DND-41 (cell line): ENCODE measurements at regions not wholly inside any gene's neighbourhood (a gene's known extent, or its start where the extent isn't known, plus 50 kb on each side); places are given as distances from the start of the nearest gene placed in this dataset.
"Not testable (repeated sequence)": the region's sequence is repeated elsewhere in the genome, so short reads cannot be mapped to it uniquely, and the experiment has no call there.

Experiments used
- ATAC-seq: fragments of 200-7000 bp; cut with Tn5 transposase; 3 replicates; pipeline ENCODE4 v1.9.1; 2021; ENCODE audit warnings: low read depth; ENCODE audit not compliant: insufficient read depth
- DNase-seq: peaks from one replicate; pipeline ENCODE4 v3.0.0-alpha.2; 2020
- H2AFZ ChIP-seq: 2 replicates; pipeline ENCODE4 v1.6.0; 2012; ENCODE audit warnings: low read depth, low read length
- H3K27ac ChIP-seq: 2 replicates; pipeline ENCODE4 v1.5.1; 2012; ENCODE audit warnings: low read length, inconsistent platforms
- H3K27me3 ChIP-seq: fragments of 200-600 bp; sonication (generic); 2 replicates; pipeline ENCODE4 v1.6.0; 2012; ENCODE audit warnings: low read length, mild to moderate bottlenecking, inconsistent platforms; ENCODE audit not compliant: insufficient read depth, poor library complexity
- H3K36me3 ChIP-seq: 2 replicates; pipeline ENCODE4 v1.5.1; 2012; ENCODE audit warnings: low read length, inconsistent platforms; ENCODE audit not compliant: insufficient read depth
- H3K4me1 ChIP-seq: 2 replicates; pipeline ENCODE4 v1.5.1; 2012; ENCODE audit warnings: mild to moderate bottlenecking, low read length; ENCODE audit not compliant: insufficient read depth
- H3K4me2 ChIP-seq: 2 replicates; pipeline ENCODE4 v1.6.0; 2012; ENCODE audit warnings: mild to moderate bottlenecking, moderate library complexity, low read length, inconsistent platforms; ENCODE audit not compliant: insufficient read depth
- H3K4me3 ChIP-seq, 2 experiments: fragments of 200-600 bp in 1 of 2; shearing (Covaris generic) in 1 of 2; 2 replicates each; pipeline ENCODE4 v1.5.1; 2012 to 2016; ENCODE audit warnings: inconsistent platforms in 2 of 2, low read length in 2 of 2, mild to moderate bottlenecking in 2 of 2, low read depth in 1 of 2, moderate library complexity in 1 of 2
- H3K79me2 ChIP-seq: 2 replicates; pipeline ENCODE4 v1.6.0; 2012; ENCODE audit warnings: low read length, inconsistent platforms; ENCODE audit not compliant: insufficient read depth
- H3K9ac ChIP-seq: 2 replicates; pipeline ENCODE4 v1.6.0; 2012; ENCODE audit warnings: low read depth, mild to moderate bottlenecking, inconsistent platforms, low read length, moderate library complexity
- H3K9me3 ChIP-seq: 2 replicates; pipeline ENCODE4 v1.5.1; 2012; ENCODE audit warnings: low read length, moderate library complexity, mild to moderate bottlenecking, inconsistent platforms; ENCODE audit not compliant: insufficient read depth, severe bottlenecking
- H4K20me1 ChIP-seq: 2 replicates; pipeline ENCODE4 v1.6.0; 2012; ENCODE audit warnings: low read length; ENCODE audit not compliant: insufficient read depth
- CTCF ChIP-seq: IDR thresholded peaks from 2 replicates; pipeline ENCODE4 v1.5.1; 2012; ENCODE audit warnings: borderline replicate concordance, low read length, moderate library complexity, mild to moderate bottlenecking; ENCODE audit not compliant: poor library complexity, severe bottlenecking; ENCODE audit errors: extremely low read depth
- EZH2 ChIP-seq: IDR thresholded peaks from 3 replicates; pipeline ENCODE4 v1.6.1; 2012; ENCODE audit warnings: borderline replicate concordance, low read depth, mild to moderate bottlenecking, moderate library complexity, low read length, inconsistent platforms; ENCODE audit not compliant: severe bottlenecking

- Histone ChIP-seq H3K36me3 (no peaks in the 10 kb centered on the region), H3K27ac (no peak overlapping the region), H3K4me1 (no peaks in the 10 kb centered on the region), H3K9ac (no peak overlapping the region), H2AFZ (no peak overlapping the region), H3K4me2 (no peak overlapping the region), H3K27me3 (no peaks in the 10 kb centered on the region), H4K20me1 (no peaks in the 10 kb centered on the region), H3K79me2 (no peaks in the 10 kb centered on the region), H3K4me3 (no peak overlapping the region), H3K9me3 (no peaks in the 10 kb centered on the region)
- ATAC-seq (no peak), DNase-seq (no peak)
- TF ChIP-seq CTCF (no peak), EZH2 (no peak)
These were observed 86.5 kb upstream of the TLE4 start for GRCh38 chr9:79485258-79485657.

GRCh38 chr9:79489261-79490000 lies 82.3 kb upstream of the TLE4 start:
- Histone ChIP-seq H3K4me2 (no peak overlapping the region), H3K4me1 (no peaks in the 10 kb centered on the region), H3K36me3 (no peaks in the 10 kb centered on the region), H4K20me1 (no peaks in the 10 kb centered on the region), H3K4me3 (no peak overlapping the region), H3K9me3 (no peaks in the 10 kb centered on the region), H3K27ac (no peak overlapping the region), H3K9ac (no peak overlapping the region), H3K79me2 (no peaks in the 10 kb centered on the region), H3K27me3 (no peaks in the 10 kb centered on the region), H2AFZ (no peak overlapping the region)
- DNase-seq (no peak), ATAC-seq (no peak)
- TF ChIP-seq EZH2 = no peak

- H3K9ac ChIP-seq = no peak overlapping the region
- H4K20me1 ChIP-seq = no peaks in the 10 kb centered on the region
- H3K4me1 ChIP-seq = no peaks in the 10 kb centered on the region
- ATAC-seq = no peak
- no peak overlapping the region for H3K4me2 ChIP-seq
- no peak for DNase-seq
- no peak overlapping the region for H3K27ac ChIP-seq
- H3K9me3 ChIP-seq = no peaks in the 10 kb centered on the region
- no peak for TF ChIP-seq EZH2
- no peak for TF ChIP-seq CTCF
- no peak overlapping the region for H3K4me3 ChIP-seq
- H3K27me3 ChIP-seq = no peaks in the 10 kb centered on the region
- no peaks in the 10 kb centered on the region for H3K79me2 ChIP-seq
- no peak overlapping the region for H2AFZ ChIP-seq
- H3K36me3 ChIP-seq = no peaks in the 10 kb centered on the region
These were observed 81.0 kb upstream of the TLE4 start for GRCh38 chr9:79490657-79491248.

- no peak overlapping the region for H3K4me2 ChIP-seq
- DNase-seq = no peak
- no peak for ATAC-seq
- H2AFZ ChIP-seq = no peak overlapping the region
- H3K79me2 ChIP-seq = no peaks in the 10 kb centered on the region
- H3K4me3 ChIP-seq = no peak overlapping the region
- no peaks in the 10 kb centered on the region for H3K4me1 ChIP-seq
- H3K9me3 ChIP-seq = no peaks in the 10 kb centered on the region
- H3K27me3 ChIP-seq = no peaks in the 10 kb centered on the region
- no peak overlapping the region for H3K27ac ChIP-seq
- no peak overlapping the region for H3K9ac ChIP-seq
- H4K20me1 ChIP-seq = no peaks in the 10 kb centered on the region
- TF ChIP-seq EZH2 (no peak), CTCF (no peak)
- no peaks in the 10 kb centered on the region for H3K36me3 ChIP-seq
These were observed 79.4 kb upstream of the TLE4 start for GRCh38 chr9:79492092-79493009.

- H3K4me3 ChIP-seq, H3K9ac ChIP-seq, H3K79me2 ChIP-seq, H3K36me3 ChIP-seq, H2AFZ ChIP-seq, H3K9me3 ChIP-seq, H3K27me3 ChIP-seq, DNase-seq, H3K27ac ChIP-seq, H3K4me1 ChIP-seq, H4K20me1 ChIP-seq, ATAC-seq, H3K4me2 ChIP-seq: not testable (repeated sequence)
These were observed 71.4 kb upstream of the TLE4 start for GRCh38 chr9:79500196-79500864.
